AG10803 (cell line): ENCODE measurements at regions not wholly inside any gene's neighbourhood (a gene's known extent, or its start where the extent isn't known, plus 50 kb on each side); places are given as distances from the start of the nearest gene placed in this dataset.

Experiments
- DNase-seq: peaks from one replicate; pipeline ENCODE4 v3.0.0; 2010; ENCODE audit warnings: low read depth
- H3K4me3 ChIP-seq: 2 replicates; pipeline ENCODE4 v1.5.1; 2011; ENCODE audit warnings: mild to moderate bottlenecking, low read length, control low read depth
- TF ChIP-seq, protein P1 (sequence below): conservative IDR thresholded peaks from 2 replicates; pipeline ENCODE4 v1.5.1; 2011; ENCODE audit warnings: mild to moderate bottlenecking, low read length, control low read depth, inconsistent platforms

DNA sequence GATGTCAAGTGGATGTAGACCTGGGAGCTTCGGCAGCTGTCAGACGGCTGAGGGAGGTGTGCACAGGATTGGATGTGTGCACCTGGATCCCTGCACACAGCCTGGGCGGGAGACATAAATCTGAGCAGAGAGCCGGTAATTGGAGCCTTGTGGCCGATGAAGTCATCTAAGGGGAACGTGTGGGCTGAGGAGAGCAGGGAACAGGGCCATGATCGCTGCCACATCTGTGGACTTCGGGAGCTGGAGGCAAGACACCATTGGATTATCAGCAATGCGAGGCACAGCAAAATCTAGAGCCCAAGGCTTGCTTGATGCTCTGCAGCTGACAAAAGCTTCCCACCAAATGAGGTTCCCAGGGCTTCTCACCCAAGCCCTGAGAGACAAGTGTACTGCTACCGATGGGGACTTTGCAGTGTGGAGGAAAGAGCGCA is 147.7 kb downstream of the PTPN20 start:
- TF ChIP-seq, protein P1, sequence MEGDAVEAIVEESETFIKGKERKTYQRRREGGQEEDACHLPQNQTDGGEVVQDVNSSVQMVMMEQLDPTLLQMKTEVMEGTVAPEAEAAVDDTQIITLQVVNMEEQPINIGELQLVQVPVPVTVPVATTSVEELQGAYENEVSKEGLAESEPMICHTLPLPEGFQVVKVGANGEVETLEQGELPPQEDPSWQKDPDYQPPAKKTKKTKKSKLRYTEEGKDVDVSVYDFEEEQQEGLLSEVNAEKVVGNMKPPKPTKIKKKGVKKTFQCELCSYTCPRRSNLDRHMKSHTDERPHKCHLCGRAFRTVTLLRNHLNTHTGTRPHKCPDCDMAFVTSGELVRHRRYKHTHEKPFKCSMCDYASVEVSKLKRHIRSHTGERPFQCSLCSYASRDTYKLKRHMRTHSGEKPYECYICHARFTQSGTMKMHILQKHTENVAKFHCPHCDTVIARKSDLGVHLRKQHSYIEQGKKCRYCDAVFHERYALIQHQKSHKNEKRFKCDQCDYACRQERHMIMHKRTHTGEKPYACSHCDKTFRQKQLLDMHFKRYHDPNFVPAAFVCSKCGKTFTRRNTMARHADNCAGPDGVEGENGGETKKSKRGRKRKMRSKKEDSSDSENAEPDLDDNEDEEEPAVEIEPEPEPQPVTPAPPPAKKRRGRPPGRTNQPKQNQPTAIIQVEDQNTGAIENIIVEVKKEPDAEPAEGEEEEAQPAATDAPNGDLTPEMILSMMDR: no peak
- DNase-seq: peak; percentile 58
- H3K4me3 ChIP-seq: no peak overlapping the region

DNA sequence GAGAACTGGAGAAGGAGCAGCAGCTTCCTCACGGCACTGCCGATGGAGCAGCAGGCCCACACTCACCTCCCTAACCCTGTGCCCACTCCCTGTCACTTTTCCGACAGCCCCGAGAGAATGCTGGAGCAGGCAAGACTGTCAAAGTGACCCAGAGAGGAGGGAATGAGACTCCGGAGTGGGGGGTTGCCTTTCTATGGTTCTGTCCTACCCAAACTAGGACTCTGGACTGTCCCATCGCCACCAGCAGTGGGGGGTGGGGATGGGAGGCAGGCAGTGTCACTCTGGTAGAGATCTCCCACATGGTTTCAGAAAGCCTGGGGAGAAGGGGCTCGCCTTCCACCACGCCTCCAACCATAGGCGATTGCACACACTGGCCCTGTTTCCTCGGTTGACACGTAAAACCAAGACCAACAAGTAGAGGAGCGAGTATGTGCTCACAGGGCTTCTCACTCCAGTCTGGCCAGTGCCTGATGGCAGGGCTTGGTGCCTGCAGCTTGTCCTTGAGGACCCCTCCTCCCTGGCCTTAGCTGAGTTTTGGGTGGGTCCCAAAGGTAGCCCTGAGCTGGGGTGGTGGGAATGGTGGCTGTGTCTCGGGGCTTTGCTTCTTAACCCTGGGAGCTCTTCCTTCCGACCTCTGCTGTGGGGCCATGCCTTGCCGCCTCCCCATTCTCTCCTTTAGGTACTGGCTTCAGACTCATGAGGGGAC is 148.5 kb downstream of the PTPN20 start:
- no peak for DNase-seq
- H3K4me3 ChIP-seq: no peak overlapping the region
- TF ChIP-seq, protein P1: no peak

GRCh38 chr10:47060356-47060755 is 149.1 kb downstream of the PTPN20 start:
- H3K4me3 ChIP-seq: no peak overlapping the region
- TF ChIP-seq, protein P1: no peak
- no peak for DNase-seq

- TF ChIP-seq, protein P1: no peak
- no peak overlapping the region for H3K4me3 ChIP-seq
- no peak for DNase-seq
Measured at GRCh38 chr10:47060993-47061500, 149.8 kb downstream of the PTPN20 start.

DNA sequence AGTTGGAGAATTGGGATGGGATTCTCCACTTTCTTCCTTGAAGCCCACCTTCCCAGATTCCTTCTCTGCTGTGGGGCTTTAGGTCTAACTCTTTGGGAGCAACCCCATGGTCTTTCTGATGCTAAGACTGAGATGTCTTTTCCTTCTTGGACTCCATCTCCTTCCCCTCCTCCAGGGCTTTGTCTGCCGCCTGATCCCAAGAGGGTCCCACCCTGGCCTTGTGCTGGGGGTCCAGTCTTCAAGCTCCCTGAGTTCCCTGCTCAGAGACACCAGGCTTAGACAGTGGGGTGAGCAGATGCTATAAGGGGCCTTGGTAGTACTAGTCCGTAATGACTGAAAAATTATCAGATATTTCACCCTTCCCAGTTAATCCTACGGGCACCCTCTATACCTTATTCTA is 150.5 kb downstream of the PTPN20 start:
- DNase-seq: no peak
- TF ChIP-seq, protein P1: no peak

GRCh38 chr10:47062441-47063200 is 151.4 kb downstream of the PTPN20 start:
- peak; percentile 20 for DNase-seq
- TF ChIP-seq, protein P1: peak; percentile 23
- H3K4me3 ChIP-seq: no peak overlapping the region

More for the DNA sequence above, 150.5 kb downstream of the PTPN20 start:
- H3K4me3 ChIP-seq: no peak overlapping the region

DNA sequence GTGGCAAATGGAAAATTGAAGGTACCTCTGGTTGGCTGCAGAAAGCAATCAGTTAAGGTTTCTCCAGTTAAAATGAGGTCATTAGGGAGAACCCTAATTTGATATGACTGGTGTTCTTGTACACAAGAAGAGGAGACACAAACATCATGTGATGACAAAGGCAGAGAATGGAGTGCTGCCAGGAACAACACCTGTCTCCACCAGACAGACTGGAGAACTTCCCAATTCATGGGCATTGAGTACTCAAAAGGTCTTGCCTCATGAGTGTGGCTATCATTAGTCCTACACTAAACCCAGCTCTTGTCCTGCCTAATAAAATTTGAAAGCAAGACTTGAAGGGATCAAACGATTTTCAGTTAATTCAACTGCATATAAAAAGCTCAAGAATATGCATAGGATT is 152.6 kb downstream of the PTPN20 start:
- TF ChIP-seq, protein P1: no peak
- no peak overlapping the region for H3K4me3 ChIP-seq
- no peak for DNase-seq
